NCI-H2196 (cell line): ENCODE measurements at regions not wholly inside any gene's neighbourhood (a gene's known extent, or its start where the extent isn't known, plus 50 kb on each side); places are given as distances from the start of the nearest gene placed in this dataset.
"Not testable (repeated sequence)": the region's sequence is repeated elsewhere in the genome, so short reads cannot be mapped to it uniquely, and the experiment has no call there.

Experiments
- DNase-seq: peaks from one replicate; lab custom pipeline; 2025; ENCODE audit not compliant: unreplicated experiment; lab: John Stamatoyannopoulos, UW

GRCh38 chr22:49010070-49010863 lies 817.4 kb downstream of the BRD1 start:
- no peak for DNase-seq

- DNase-seq: no peak
These were observed 818.2 kb downstream of the BRD1 start for GRCh38 chr22:49009359-49010063.

GRCh38 chr22:49008682-49009235 lies 818.9 kb downstream of the BRD1 start:
- DNase-seq: no peak

GRCh38 chr22:49007013-49007653 lies 820.5 kb downstream of the BRD1 start:
- no peak for DNase-seq

- DNase-seq: no peak
These were observed 821.3 kb downstream of the BRD1 start for GRCh38 chr22:49006207-49007012.

- DNase-seq: no peak
These were observed 822.1 kb downstream of the BRD1 start for GRCh38 chr22:49005557-49005956.

GRCh38 chr22:49004484-49005399 lies 822.9 kb downstream of the BRD1 start:
- no peak for DNase-seq

GRCh38 chr22:48997605-48998004 lies 830.1 kb downstream of the BRD1 start:
- DNase-seq: not testable (repeated sequence)

GRCh38 chr22:48993655-48994054 lies 834.0 kb downstream of the BRD1 start:
- DNase-seq: no peak

- no peak for DNase-seq
These were observed 843.0 kb downstream of the BRD1 start for GRCh38 chr22:48984639-48985038.

GRCh38 chr22:48982321-48982905 lies 845.3 kb downstream of the BRD1 start:
- DNase-seq: no peak

- DNase-seq: no peak
These were observed 846.2 kb downstream of the BRD1 start for GRCh38 chr22:48981371-48982061.

GRCh38 chr22:48980918-48981317 lies 846.8 kb downstream of the BRD1 start:
- DNase-seq: no peak

- no peak for DNase-seq
These were observed 847.3 kb downstream of the BRD1 start for GRCh38 chr22:48980409-48980808.

GRCh38 chr22:48979482-48979881 lies 848.2 kb downstream of the BRD1 start:
- no peak for DNase-seq

- no peak for DNase-seq
These were observed 850.8 kb downstream of the BRD1 start for GRCh38 chr22:48976556-48977535.

- no peak for DNase-seq
These were observed 851.8 kb downstream of the BRD1 start for GRCh38 chr22:48975886-48976285.

GRCh38 chr22:48975316-48975741 lies 852.3 kb downstream of the BRD1 start:
- DNase-seq: no peak
